ENCODE measurements at regions not wholly inside any gene's neighbourhood (a gene's known extent, or its start where the extent isn't known, plus 50 kb on each side); places are given as distances from the start of the nearest gene placed in this dataset.
"Not testable (repeated sequence)": the region's sequence is repeated elsewhere in the genome, so short reads cannot be mapped to it uniquely, and the experiment has no call there.

- DNase-seq, result no peak
These were observed 844.9 kb upstream of the CRIM1 start for GRCh38 chr2:35510636-35511035.

- no peak for DNase-seq
These were observed 847.0 kb upstream of the CRIM1 start for GRCh38 chr2:35508601-35509000.

- DNase-seq, result no peak
These were observed 851.2 kb upstream of the CRIM1 start for GRCh38 chr2:35504419-35504818.

GRCh38 chr2:35503738-35504199, 851.8 kb upstream of the CRIM1 start:
- DNase-seq, result no peak

GRCh38 chr2:35503311-35503710, 852.3 kb upstream of the CRIM1 start:
- no peak for DNase-seq

GRCh38 chr2:35501076-35501475, 854.5 kb upstream of the CRIM1 start:
- DNase-seq, result no peak

GRCh38 chr2:35496022-35496421, 859.6 kb upstream of the CRIM1 start:
- DNase-seq, result no peak

- DNase-seq, result no peak
These were observed 860.4 kb upstream of the CRIM1 start for GRCh38 chr2:35495182-35495581.

- not testable (repeated sequence) for DNase-seq
These were observed 877.5 kb upstream of the CRIM1 start for GRCh38 chr2:35478121-35478520.

GRCh38 chr2:35468245-35468644, 887.3 kb upstream of the CRIM1 start:
- DNase-seq, result no peak

GRCh38 chr2:35463805-35464596, 891.6 kb upstream of the CRIM1 start:
- no peak for DNase-seq

- no peak for DNase-seq
These were observed 893.2 kb upstream of the CRIM1 start for GRCh38 chr2:35462226-35462998.

- DNase-seq, result no peak
These were observed 894.2 kb upstream of the CRIM1 start for GRCh38 chr2:35461406-35461805.

GRCh38 chr2:35454966-35455638, 900.5 kb upstream of the CRIM1 start:
- DNase-seq, result no peak

GRCh38 chr2:35447821-35448220, 907.8 kb upstream of the CRIM1 start:
- no peak for DNase-seq

- DNase-seq, result no peak
These were observed 908.4 kb upstream of the CRIM1 start for GRCh38 chr2:35447215-35447614.

- DNase-seq, result no peak
These were observed 912.5 kb upstream of the CRIM1 start for GRCh38 chr2:35443087-35443486.

- DNase-seq, result not testable (repeated sequence)
These were observed 914.0 kb upstream of the CRIM1 start for GRCh38 chr2:35441575-35441974.

- not testable (repeated sequence) for DNase-seq
These were observed 915.3 kb upstream of the CRIM1 start for GRCh38 chr2:35440308-35440707.

- not testable (repeated sequence) for DNase-seq
These were observed 918.7 kb upstream of the CRIM1 start for GRCh38 chr2:35436893-35437292.

- no peak for DNase-seq
These were observed 927.0 kb upstream of the CRIM1 start for GRCh38 chr2:35428548-35428947.

GRCh38 chr2:35421485-35421884, 934.1 kb upstream of the CRIM1 start:
- DNase-seq, result no peak

GRCh38 chr2:35417293-35417692, 938.3 kb upstream of the CRIM1 start:
- no peak for DNase-seq

Measured in NCI-H345 (cell line).